ENCODE measurements at regions not wholly inside any gene's neighbourhood (a gene's known extent, or its start where the extent isn't known, plus 50 kb on each side); places are given as distances from the start of the nearest gene placed in this dataset.
"Not testable (repeated sequence)": the region's sequence is repeated elsewhere in the genome, so short reads cannot be mapped to it uniquely, and the experiment has no call there.

DNA sequence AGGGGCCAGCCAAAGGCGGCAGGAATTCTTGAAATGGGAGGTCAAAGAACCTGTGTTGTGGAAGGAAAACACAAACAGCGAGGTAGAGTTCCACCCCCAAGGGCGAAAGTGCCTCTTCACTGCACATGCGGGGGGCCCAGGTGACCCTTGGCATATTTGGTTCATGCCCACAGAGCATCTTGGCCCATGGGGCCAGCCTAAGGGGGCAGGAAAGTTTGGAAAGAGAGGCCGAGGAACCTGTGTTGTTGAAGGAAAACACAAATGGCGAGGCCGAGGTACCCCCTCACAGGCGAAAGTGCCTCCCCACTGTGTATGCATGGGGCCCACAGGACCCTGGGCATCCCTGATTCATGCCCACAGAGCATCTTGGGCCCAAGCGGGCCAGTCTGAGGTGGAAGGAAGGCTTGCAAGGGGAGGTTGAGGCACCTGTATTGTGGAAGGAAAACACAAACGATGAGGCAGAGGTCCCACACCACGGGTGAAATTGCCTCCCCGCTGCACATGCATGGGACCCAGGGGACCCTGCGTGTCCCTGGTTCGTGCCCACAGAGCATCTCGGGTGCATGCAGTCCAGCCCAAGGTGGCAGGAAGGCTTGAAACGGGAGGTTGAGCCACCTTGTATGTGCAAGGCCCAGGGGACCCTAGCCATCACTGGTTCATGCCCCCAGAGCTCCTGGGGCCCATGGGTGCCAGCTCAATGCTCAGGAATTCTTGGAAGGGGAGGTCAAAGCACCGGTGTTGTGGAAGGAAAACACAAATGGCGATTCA is 384.1 kb downstream of the ALG10 start:
- Histone ChIP-seq H3K9me3 (peaks cover 56% of the 10 kb centered on the region), H3K36me3 (no peaks in the 10 kb centered on the region), H3K4me3 (no peak overlapping the region), H3K4me1 (no peaks in the 10 kb centered on the region), H3K27ac (no peak overlapping the region), H3K27me3 (ENCODE audit: low read depth) (no peaks in the 10 kb centered on the region)
- TF ChIP-seq CTCF (IDR thresholded peaks at IDR 0.05): no peak
- intact Hi-C loops (cut with DNase I): no loop called here
- ATAC-seq (no peak), DNase-seq (peak; percentile 14)

GRCh38 chr12:34406996-34407300 is 384.7 kb downstream of the ALG10 start:
- Histone ChIP-seq H3K27ac (no peak overlapping the region), H3K9me3 (peaks cover 61% of the 10 kb centered on the region), H3K36me3 (no peaks in the 10 kb centered on the region), H3K4me3 (no peak overlapping the region), H3K27me3 (ENCODE audit: low read depth) (no peaks in the 10 kb centered on the region), H3K4me1 (no peaks in the 10 kb centered on the region)
- DNase-seq (peak; percentile 5), ATAC-seq (no peak)
- intact Hi-C loops (cut with DNase I): no loop called here
- TF ChIP-seq CTCF (IDR thresholded peaks at IDR 0.05): no peak

DNA sequence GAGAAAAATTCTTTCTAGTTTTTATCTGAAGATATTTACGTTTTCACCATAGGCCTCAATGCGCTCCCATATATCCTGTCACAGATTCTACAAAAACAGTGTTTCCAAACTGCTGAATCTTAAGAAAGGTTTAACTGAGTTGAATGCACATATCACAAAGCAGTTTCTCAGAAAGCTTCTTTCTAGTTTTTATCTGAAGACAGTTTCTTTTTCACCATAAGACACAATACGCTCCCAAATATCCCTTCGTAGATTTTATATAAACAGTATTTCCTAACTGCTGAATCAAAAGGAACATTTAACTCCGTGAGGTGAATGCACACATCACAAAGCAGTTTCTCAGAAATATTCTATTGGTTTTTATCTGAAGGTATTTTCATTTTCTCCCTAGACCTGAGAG is 385.5 kb downstream of the ALG10 start:
- Histone ChIP-seq H3K36me3 (no peaks in the 10 kb centered on the region), H3K27me3 (ENCODE audit: low read depth) (no peaks in the 10 kb centered on the region), H3K27ac (no peak overlapping the region), H3K4me1 (no peaks in the 10 kb centered on the region), H3K4me3 (no peak overlapping the region), H3K9me3 (peaks cover 66% of the 10 kb centered on the region)
- no peak for TF ChIP-seq CTCF (IDR thresholded peaks at IDR 0.05)
- no peak for DNase-seq
- intact Hi-C loops (cut with DNase I): no loop called here
- ATAC-seq: no peak

DNA sequence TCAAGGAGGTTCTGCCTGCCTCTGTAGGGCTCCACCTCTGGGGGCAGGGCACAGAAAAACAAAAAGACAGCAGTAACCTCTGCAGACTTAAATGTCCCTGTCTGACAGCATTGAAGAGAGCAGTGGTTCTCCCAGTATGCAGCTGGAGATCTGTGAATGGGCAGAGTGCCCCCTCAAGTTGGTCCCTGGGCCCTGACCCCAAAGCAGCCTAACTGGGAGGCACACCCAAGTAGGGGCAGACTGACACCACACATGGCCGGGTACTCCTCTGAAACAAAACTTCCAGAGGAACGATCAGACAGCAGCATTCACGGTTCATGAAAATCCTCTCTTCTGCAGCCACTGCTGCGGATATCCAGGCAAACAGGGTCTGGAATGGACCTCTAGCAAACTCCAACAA is 409.2 kb downstream of the ALG10 start:
- H3K27ac ChIP-seq; H3K27me3 ChIP-seq (ENCODE audit: low read depth); DNase-seq; H3K4me3 ChIP-seq; H3K4me1 ChIP-seq; intact Hi-C loops (cut with DNase I); ATAC-seq; H3K36me3 ChIP-seq: not testable (repeated sequence)
- H3K9me3 ChIP-seq: peaks cover 31% of the 10 kb centered on the region
